ENCODE measurements at regions not wholly inside any gene's neighbourhood (a gene's known extent, or its start where the extent isn't known, plus 50 kb on each side); places are given as distances from the start of the nearest gene placed in this dataset.

DNA sequence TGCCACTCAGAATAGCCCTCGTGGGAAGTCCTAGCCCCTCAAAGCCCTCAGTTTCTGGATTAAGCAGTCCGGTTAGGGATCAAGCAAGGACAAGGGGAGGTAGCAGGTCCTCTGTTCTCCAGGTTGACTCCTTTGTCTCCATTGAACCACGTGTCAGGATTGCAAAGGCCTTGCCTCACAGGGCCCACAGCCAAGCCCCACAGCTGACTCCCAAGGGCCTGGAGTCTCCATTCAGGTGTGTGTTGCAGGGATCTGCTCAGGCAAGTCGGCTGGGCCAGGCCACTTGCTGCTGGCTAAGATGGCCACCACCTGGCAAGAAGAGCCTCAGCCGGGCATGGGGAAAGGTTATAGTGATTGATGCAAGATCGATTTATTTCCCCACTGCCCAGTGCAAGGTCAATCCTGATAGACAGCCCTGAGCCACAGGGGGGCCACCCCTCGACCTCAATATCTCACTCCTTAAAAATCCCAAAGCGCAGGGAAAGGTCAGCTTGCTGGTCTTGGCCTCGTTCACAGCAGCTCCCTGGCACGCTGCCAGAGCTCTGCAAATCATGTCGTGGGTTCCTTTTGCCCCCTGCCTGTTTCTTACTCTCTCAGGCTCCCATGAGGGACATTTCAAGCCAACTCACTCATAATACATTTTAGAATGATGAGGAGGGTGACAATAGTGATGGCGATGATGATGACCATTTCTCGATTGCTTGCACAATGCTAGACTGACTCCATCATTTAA, 75.9 kb downstream of the EDN3 start:
- no peak overlapping the region for H3K27ac Mint-ChIP-seq
- H3K4me1 Mint-ChIP-seq (ENCODE audit: low read depth in 2 of 2): no peaks in the 10 kb centered on the region
- no peak for DNase-seq (ENCODE audit: low spot score)
- peaks cover 15 to 32% of the 10 kb centered on the region in 2 donors for H3K27me3 Mint-ChIP-seq
- ATAC-seq: no peak
- H3K36me3 Mint-ChIP-seq: no peaks in the 10 kb centered on the region
- no peak overlapping the region for H3K4me3 Mint-ChIP-seq
- no peaks in the 10 kb centered on the region for H3K9me3 Mint-ChIP-seq

DNA sequence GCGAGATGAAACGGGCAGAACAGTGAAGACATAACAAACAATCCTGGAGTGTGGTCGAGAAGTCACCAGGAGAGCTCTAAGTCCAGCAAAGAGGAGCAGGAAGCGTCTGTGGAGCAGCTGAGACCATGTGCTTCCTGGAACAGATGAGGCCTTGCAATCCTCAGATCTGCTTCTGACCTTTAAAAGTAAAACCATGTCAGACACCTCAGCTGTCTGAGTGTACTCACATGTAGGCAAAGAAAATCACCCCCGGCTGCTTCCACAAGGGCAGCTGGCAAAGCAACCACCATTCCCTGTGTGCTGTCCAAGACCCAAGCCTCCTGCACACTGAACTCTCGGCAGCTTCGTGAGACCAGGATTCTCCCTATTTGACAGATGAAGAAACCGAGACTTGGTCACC, 76.6 kb downstream of the EDN3 start:
- H3K36me3 Mint-ChIP-seq: no peaks in the 10 kb centered on the region
- H3K9me3 Mint-ChIP-seq: no peaks in the 10 kb centered on the region
- no peak overlapping the region for H3K27ac Mint-ChIP-seq
- peaks cover 13 to 32% of the 10 kb centered on the region in 2 donors for H3K27me3 Mint-ChIP-seq
- H3K4me1 Mint-ChIP-seq (ENCODE audit: low read depth in 2 of 2): no peaks in the 10 kb centered on the region
- H3K4me3 Mint-ChIP-seq: no peak overlapping the region
- no peak for ATAC-seq
- no peak for DNase-seq (ENCODE audit: low spot score)

DNA sequence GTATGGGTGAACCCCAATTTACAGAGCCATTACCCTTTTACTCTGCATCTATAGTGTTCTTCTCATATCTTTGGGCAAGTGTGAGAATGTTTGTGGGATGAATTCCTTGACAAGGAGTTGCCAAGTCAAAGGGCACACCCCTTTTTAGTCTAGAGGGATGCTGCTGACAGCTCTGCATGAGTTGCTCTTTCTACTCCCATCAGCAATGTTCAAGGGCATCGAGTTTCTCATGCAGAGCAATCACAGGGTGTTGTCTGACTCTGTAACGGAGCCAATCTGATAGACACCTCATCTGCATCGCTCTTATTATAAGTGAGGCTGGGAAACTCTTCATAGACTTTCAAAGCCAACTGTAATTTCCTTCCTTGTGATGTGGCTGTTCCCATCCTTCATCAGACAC, 77.4 kb downstream of the EDN3 start:
- Mint-ChIP-seq H3K4me3 (no peak overlapping the region), H3K36me3 (no peaks in the 10 kb centered on the region), H3K27ac (no peak overlapping the region), H3K9me3 (no peaks in the 10 kb centered on the region), H3K4me1 (ENCODE audit: low read depth in 2 of 2) (no peaks in the 10 kb centered on the region), H3K27me3 (peaks cover 13 to 31% of the 10 kb centered on the region in 2 donors)
- DNase-seq (ENCODE audit: low spot score) (no peak), ATAC-seq (no peak)

GRCh38 chr20:59378396-59378795, 78.0 kb downstream of the EDN3 start:
- Mint-ChIP-seq H3K36me3 (no peaks in the 10 kb centered on the region), H3K27me3 (peaks cover 9 to 26% of the 10 kb centered on the region in 2 donors), H3K27ac (no peak overlapping the region), H3K4me1 (ENCODE audit: low read depth in 2 of 2) (no peaks in the 10 kb centered on the region), H3K9me3 (no peaks in the 10 kb centered on the region), H3K4me3 (no peak overlapping the region)
- ATAC-seq: no peak
- DNase-seq (ENCODE audit: low spot score): no peak

- Mint-ChIP-seq H3K4me1 (ENCODE audit: low read depth in 2 of 2) (no peaks in the 10 kb centered on the region), H3K27ac (no peak overlapping the region), H3K4me3 (no peak overlapping the region), H3K36me3 (no peaks in the 10 kb centered on the region), H3K27me3 (peaks cover 7 to 21% of the 10 kb centered on the region in 2 donors), H3K9me3 (no peaks in the 10 kb centered on the region)
- DNase-seq (ENCODE audit: low spot score): no peak
- ATAC-seq: no peak
Observed at GRCh38 chr20:59378966-59379365, 78.6 kb downstream of the EDN3 start.

- no peak for DNase-seq (ENCODE audit: low spot score)
Observed at GRCh38 chr20:59381689-59382088, 81.3 kb downstream of the EDN3 start.

GRCh38 chr20:59382157-59382725, 81.8 kb downstream of the EDN3 start:
- ATAC-seq: no peak
- no peaks in the 10 kb centered on the region for H3K9me3 Mint-ChIP-seq
- no peaks in the 10 kb centered on the region for H3K4me1 Mint-ChIP-seq (ENCODE audit: low read depth in 2 of 2)
- DNase-seq (ENCODE audit: low spot score): no peak
- H3K27me3 Mint-ChIP-seq: peaks cover 4 to 6% of the 10 kb centered on the region in 2 donors
- no peak overlapping the region for H3K27ac Mint-ChIP-seq
- H3K4me3 Mint-ChIP-seq: no peak overlapping the region
- H3K36me3 Mint-ChIP-seq: no peaks in the 10 kb centered on the region

More at GRCh38 chr20:59381689-59382088, 81.3 kb downstream of the EDN3 start:
- H3K4me1 Mint-ChIP-seq (ENCODE audit: low read depth in 2 of 2): no peaks in the 10 kb centered on the region
- ATAC-seq: no peak
- no peak overlapping the region for H3K27ac Mint-ChIP-seq
- H3K4me3 Mint-ChIP-seq: no peak overlapping the region
- H3K36me3 Mint-ChIP-seq: no peaks in the 10 kb centered on the region
- peaks cover 4 to 10% of the 10 kb centered on the region in 2 donors for H3K27me3 Mint-ChIP-seq
- no peaks in the 10 kb centered on the region for H3K9me3 Mint-ChIP-seq

DNA sequence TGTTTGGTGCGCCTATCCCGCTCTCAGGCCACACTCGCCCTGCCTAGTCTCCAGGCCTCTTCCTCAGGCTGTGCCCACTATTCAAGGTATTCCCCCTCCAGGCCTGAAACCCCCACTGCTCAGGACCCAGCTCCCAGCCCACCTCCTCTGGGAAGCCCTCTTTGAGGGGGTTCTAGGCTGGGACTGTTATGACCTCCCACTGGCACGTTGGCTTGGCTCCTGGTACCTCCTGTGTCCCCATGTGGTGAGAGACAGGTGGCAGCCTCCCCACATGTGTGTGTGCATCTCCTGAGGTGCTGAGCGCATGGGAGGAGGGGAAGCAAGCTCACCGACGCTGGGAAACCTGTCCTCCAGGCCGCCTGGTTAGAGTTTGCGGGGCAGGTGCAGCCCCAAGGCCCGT, 82.5 kb downstream of the EDN3 start:
- Mint-ChIP-seq H3K27ac (no peak overlapping the region), H3K4me1 (ENCODE audit: low read depth in 2 of 2) (no peaks in the 10 kb centered on the region), H3K36me3 (no peaks in the 10 kb centered on the region), H3K9me3 (no peaks in the 10 kb centered on the region), H3K4me3 (no peak overlapping the region), H3K27me3 (peaks cover 4 to 6% of the 10 kb centered on the region in 2 donors)
- DNase-seq (ENCODE audit: low spot score): no peak
- no peak for ATAC-seq

- Mint-ChIP-seq H3K27me3 (peaks cover 3 to 13% of the 10 kb centered on the region in 2 donors), H3K36me3 (no peaks in the 10 kb centered on the region), H3K27ac (no peak overlapping the region), H3K4me3 (no peak overlapping the region), H3K9me3 (no peaks in the 10 kb centered on the region), H3K4me1 (ENCODE audit: low read depth in 2 of 2) (no peaks in the 10 kb centered on the region)
- DNase-seq (ENCODE audit: low spot score): no peak
- ATAC-seq: no peak
Observed at GRCh38 chr20:59385038-59385437, 84.6 kb downstream of the EDN3 start.

DNA sequence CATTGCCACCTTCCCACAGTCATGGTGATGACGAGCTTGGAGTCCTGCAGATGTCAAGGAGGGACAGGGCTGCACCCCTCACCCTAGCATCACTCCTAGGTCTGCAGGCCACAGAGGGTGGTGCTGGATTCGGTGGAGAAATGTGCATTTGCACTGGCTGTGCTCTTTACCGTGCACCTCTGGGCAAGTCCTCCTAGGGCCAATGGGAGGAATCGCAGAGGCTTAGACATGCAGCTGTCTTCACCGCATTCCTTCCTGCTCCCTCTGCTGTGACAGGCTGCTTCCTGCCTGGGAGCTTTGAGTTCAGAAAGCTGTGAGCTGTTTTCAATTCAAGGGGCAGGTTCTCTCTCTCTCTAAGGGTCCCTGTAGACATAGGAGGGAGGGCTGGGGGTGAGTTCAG, 85.1 kb downstream of the EDN3 start:
- DNase-seq (ENCODE audit: low spot score) (no peak), ATAC-seq (no peak)
- Mint-ChIP-seq H3K4me3 (no peak overlapping the region), H3K27ac (no peak overlapping the region), H3K4me1 (ENCODE audit: low read depth in 2 of 2) (no peaks in the 10 kb centered on the region), H3K36me3 (no peaks in the 10 kb centered on the region), H3K9me3 (no peaks in the 10 kb centered on the region), H3K27me3 (peaks cover 0 to 8% of the 10 kb centered on the region in 2 donors)

GRCh38 chr20:59386809-59387208, 86.4 kb downstream of the EDN3 start:
- no peak for DNase-seq (ENCODE audit: low spot score)
- Mint-ChIP-seq H3K27ac (no peak overlapping the region), H3K36me3 (no peaks in the 10 kb centered on the region), H3K4me3 (no peak overlapping the region), H3K27me3 (peaks cover 0 to 8% of the 10 kb centered on the region in 2 donors), H3K4me1 (ENCODE audit: low read depth in 2 of 2) (no peaks in the 10 kb centered on the region), H3K9me3 (no peaks in the 10 kb centered on the region)
- ATAC-seq: no peak

DNA sequence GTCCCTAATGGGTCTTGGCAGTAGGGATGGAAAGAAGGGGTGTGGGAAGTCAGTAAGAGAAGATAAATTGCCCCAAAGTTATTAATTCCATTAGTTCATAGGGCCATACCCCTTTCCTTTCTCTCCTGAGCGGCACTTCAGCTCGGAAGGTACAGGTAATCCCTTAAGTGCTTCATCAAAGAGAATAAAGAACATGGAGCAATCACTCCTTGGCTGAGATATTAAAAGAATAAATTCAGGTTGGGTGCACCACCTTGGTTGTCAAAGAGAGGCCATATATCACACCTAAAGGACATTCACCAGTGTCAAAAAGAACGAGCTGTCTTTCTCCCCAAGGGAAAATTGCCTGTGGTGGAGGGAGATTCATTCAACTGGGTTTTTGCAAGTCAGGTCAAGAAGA, 87.5 kb downstream of the EDN3 start:
- DNase-seq (ENCODE audit: low spot score): no peak
- no peaks in the 10 kb centered on the region for H3K36me3 Mint-ChIP-seq
- H3K27me3 Mint-ChIP-seq: peaks cover 0 to 10% of the 10 kb centered on the region in 2 donors
- no peaks in the 10 kb centered on the region for H3K9me3 Mint-ChIP-seq
- H3K27ac Mint-ChIP-seq: no peak overlapping the region
- no peak for ATAC-seq
- no peak overlapping the region for H3K4me3 Mint-ChIP-seq
- H3K4me1 Mint-ChIP-seq (ENCODE audit: low read depth in 2 of 2): no peaks in the 10 kb centered on the region

DNA sequence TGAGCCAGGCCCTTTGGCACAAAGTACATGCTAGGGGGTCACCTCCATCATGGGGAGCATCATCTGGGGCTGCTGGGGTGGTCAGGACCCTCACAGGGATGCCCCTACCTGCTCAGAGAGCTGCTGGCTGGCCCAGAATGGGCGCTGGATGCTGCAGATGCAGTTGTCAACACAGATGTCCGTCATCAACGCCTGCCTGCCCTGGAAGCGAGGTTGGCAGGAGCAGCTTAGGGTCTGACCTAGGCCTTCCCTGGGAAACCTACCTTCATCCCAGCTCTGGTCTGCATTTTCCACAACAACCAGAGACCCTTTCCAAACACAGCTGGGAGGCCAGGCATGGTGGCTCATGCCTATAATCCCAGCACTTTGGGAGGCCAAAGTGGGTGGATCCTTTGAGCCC, 88.0 kb downstream of the EDN3 start:
- H3K36me3 Mint-ChIP-seq: no peaks in the 10 kb centered on the region
- H3K4me3 Mint-ChIP-seq: no peak overlapping the region
- H3K9me3 Mint-ChIP-seq: no peaks in the 10 kb centered on the region
- DNase-seq (ENCODE audit: low spot score) (no peak), ATAC-seq (no peak)
- H3K27me3 Mint-ChIP-seq: peaks cover 5 to 15% of the 10 kb centered on the region in 2 donors
- H3K27ac Mint-ChIP-seq: no peak overlapping the region
- H3K4me1 Mint-ChIP-seq (ENCODE audit: low read depth in 2 of 2): no peaks in the 10 kb centered on the region

GRCh38 chr20:59390437-59390836, 90.0 kb downstream of the EDN3 start:
- DNase-seq (ENCODE audit: low spot score): no peak
- ATAC-seq: no peak
- Mint-ChIP-seq H3K27ac (no peak overlapping the region), H3K9me3 (no peaks in the 10 kb centered on the region), H3K36me3 (no peaks in the 10 kb centered on the region), H3K4me1 (ENCODE audit: low read depth in 2 of 2) (no peaks in the 10 kb centered on the region), H3K4me3 (no peak overlapping the region), H3K27me3 (peaks cover 5 to 30% of the 10 kb centered on the region in 2 donors)

- no peak for ATAC-seq
- H3K4me3 Mint-ChIP-seq: no peak overlapping the region
- H3K4me1 Mint-ChIP-seq (ENCODE audit: low read depth in 2 of 2): no peaks in the 10 kb centered on the region
- peaks cover 5 to 33% of the 10 kb centered on the region in 2 donors for H3K27me3 Mint-ChIP-seq
- H3K36me3 Mint-ChIP-seq: no peaks in the 10 kb centered on the region
- no peak for DNase-seq (ENCODE audit: low spot score)
- no peaks in the 10 kb centered on the region for H3K9me3 Mint-ChIP-seq
- H3K27ac Mint-ChIP-seq: no peak overlapping the region
Observed at GRCh38 chr20:59391975-59392374, 91.6 kb downstream of the EDN3 start.
